Breast epithelium (tissue), 4 donors: ENCODE measurements at regions not wholly inside any gene's neighbourhood (a gene's known extent, or its start where the extent isn't known, plus 50 kb on each side); places are given as distances from the start of the nearest gene placed in this dataset.

ENCODE experiments used
- DNase-seq, 2 donors: peaks; one replicate each; pipeline ENCODE4 v3.0.0-alpha.2; 2019; ENCODE audit warnings: low spot score in 2 of 2
- H3K27ac ChIP-seq, 2 donors: fragments of 200-600 bp; sonication (generic) in 1 of 2; one replicate each; pipeline ENCODE4 v1.5.1; 2016 to 2019; ENCODE audit warnings: mild to moderate bottlenecking in 1 of 2
- H3K27me3 ChIP-seq, 2 donors: fragments of 200-600 bp; sonication (generic) in 1 of 2; one replicate each; pipeline versions ENCODE4 v1.5.1 to v1.6.0; 2017 to 2019; ENCODE audit warnings: control low read depth in 1 of 2, mild to moderate bottlenecking in 1 of 2
- H3K36me3 ChIP-seq: fragments of 200-600 bp; one replicate; pipeline ENCODE4 v1.5.1; 2019
- H3K4me1 ChIP-seq, 2 donors: fragments of 200-600 bp; sonication (generic); one replicate each; pipeline ENCODE4 v1.5.1; 2016 to 2019; ENCODE audit warnings: control low read depth in 1 of 2
- H3K4me3 ChIP-seq, 3 donors: fragments of 200-600 bp; sonication (generic); 1 replicate in 2 of 3; 2 replicates in 1 of 3; pipeline ENCODE4 v1.5.1; 2016 to 2019; ENCODE audit warnings: mild to moderate bottlenecking in 3 of 3, moderate library complexity in 2 of 3
- H3K9me3 ChIP-seq, 2 donors: fragments of 200-600 bp; sonication (generic) in 1 of 2; one replicate each; pipeline ENCODE4 v1.5.1; 2016 to 2019; ENCODE audit warnings: control low read depth in 1 of 2
- POLR2A ChIP-seq: fragments of 450-650 bp; IDR thresholded peaks from one replicate; pipeline ENCODE4 v1.6.1; 2016; ENCODE audit warnings: antibody characterized with exemption, mild to moderate bottlenecking, moderate library complexity
- POLR2AphosphoS5 ChIP-seq, 3 donors: sonication (generic); formaldehyde crosslinking; IDR thresholded peaks; one replicate each; pipeline ENCODE4 v1.6.1; 2017; ENCODE audit warnings: antibody characterized with exemption in 3 of 3
- intact Hi-C: fragments of 100-400 bp; cut with DNase I; formaldehyde crosslinking; loops from one replicate; pipeline ENCODE4 v1.15.1; 2023; ENCODE audit warnings: low total_unique reads
- TF ChIP-seq, protein P1 (sequence below), 3 donors: fragments of 450-650 bp; IDR thresholded peaks; one replicate each; pipeline ENCODE4 v1.5.1; 2016 to 2017; ENCODE audit warnings: antibody characterized with exemption in 3 of 3, mild to moderate bottlenecking in 3 of 3, moderate library complexity in 3 of 3

DNA sequence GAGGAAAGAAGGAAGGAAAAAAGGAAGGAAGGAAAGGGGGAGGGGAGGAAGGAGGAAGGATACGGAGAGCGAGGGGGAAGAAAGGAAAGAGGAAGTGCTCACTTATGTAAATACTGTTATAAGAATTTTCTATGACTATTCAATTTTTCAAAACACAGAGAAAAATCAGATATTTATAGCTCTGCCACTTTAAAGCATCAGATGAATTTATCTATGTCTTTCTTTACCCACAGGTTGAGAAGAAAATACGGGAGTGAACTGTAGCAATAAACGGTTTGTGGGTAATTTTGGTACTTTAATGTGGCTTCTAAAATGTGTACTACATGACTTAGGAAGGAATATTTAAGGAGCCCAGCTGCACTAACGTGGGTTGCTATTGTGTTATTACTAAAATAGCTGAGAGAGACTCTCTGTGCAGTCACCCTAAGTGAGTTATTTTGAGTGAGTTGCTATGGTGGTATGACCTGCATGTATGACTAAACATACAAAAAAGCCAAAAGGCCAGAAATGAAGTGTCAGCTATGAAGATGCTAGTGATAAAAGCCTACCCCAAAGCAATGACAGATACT lies 225.5 kb downstream of the SOD2 start:
- H3K27ac ChIP-seq = no peak overlapping the region
- no peaks in the 10 kb centered on the region for H3K36me3 ChIP-seq
- no peaks in the 10 kb centered on the region for H3K4me1 ChIP-seq
- H3K9me3 ChIP-seq = peaks cover 0 to 6% of the 10 kb centered on the region in 2 donors
- intact Hi-C loops = no loop called here
- no peak overlapping the region for H3K4me3 ChIP-seq
- H3K27me3 ChIP-seq = no peaks in the 10 kb centered on the region
- TF ChIP-seq, protein P1, sequence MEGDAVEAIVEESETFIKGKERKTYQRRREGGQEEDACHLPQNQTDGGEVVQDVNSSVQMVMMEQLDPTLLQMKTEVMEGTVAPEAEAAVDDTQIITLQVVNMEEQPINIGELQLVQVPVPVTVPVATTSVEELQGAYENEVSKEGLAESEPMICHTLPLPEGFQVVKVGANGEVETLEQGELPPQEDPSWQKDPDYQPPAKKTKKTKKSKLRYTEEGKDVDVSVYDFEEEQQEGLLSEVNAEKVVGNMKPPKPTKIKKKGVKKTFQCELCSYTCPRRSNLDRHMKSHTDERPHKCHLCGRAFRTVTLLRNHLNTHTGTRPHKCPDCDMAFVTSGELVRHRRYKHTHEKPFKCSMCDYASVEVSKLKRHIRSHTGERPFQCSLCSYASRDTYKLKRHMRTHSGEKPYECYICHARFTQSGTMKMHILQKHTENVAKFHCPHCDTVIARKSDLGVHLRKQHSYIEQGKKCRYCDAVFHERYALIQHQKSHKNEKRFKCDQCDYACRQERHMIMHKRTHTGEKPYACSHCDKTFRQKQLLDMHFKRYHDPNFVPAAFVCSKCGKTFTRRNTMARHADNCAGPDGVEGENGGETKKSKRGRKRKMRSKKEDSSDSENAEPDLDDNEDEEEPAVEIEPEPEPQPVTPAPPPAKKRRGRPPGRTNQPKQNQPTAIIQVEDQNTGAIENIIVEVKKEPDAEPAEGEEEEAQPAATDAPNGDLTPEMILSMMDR (IDR thresholded peaks at IDR 0.05) = no peak
- TF ChIP-seq POLR2A = no peak
- DNase-seq = no peak

DNA sequence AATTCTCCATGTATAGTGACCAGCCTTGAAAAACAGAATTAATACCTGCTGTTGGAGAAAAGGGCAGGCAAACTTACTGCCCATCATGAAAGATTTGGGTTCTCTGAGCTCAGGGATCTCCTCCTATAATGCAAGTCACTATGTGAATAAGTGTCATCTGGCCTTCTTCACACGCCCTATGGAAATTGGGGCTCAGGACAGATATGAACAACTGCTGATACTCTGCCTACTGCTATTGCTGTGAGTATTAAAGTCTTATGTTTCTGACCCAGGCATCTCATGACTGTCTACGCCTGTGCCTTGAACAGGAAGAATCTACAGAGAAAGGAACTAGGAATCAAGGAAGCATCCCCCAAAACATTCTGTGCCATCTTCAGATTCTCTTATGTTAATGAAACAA lies 226.1 kb downstream of the SOD2 start:
- TF ChIP-seq POLR2A (no peak), POLR2AphosphoS5 (IDR thresholded peaks at IDR 0.05) (no peak)
- TF ChIP-seq, protein P1 (IDR thresholded peaks at IDR 0.05) = no peak
- no peak for DNase-seq
- no peaks in the 10 kb centered on the region for H3K36me3 ChIP-seq
- no peaks in the 10 kb centered on the region for H3K27me3 ChIP-seq
- peaks cover 0 to 6% of the 10 kb centered on the region in 2 donors for H3K9me3 ChIP-seq
- no peak overlapping the region for H3K27ac ChIP-seq
- no peak overlapping the region for H3K4me3 ChIP-seq
- intact Hi-C loops = no loop called here
- no peaks in the 10 kb centered on the region for H3K4me1 ChIP-seq

DNA sequence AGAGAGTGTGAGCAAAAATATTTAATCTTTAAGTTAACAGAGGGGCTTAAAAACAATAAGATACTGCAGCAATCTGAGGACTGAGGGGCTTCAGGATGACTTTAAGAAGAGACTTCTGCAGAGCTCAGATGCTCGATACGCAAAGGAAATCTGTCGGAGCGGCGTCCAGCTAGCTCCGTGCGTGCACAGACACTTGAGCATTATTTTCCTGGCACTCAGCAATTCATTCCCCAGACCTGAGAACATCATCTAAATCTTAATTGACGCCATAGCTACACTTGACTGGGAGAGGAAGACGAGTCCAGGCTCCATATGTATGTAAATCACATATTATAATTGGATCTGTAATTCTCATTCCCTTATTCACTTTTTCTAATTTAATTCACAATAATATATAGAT lies 228.2 kb downstream of the SOD2 start:
- Histone ChIP-seq H3K4me3 (no peak overlapping the region), H3K27me3 (no peaks in the 10 kb centered on the region), H3K4me1 (no peaks in the 10 kb centered on the region), H3K27ac (no peak overlapping the region), H3K9me3 (no peaks in the 10 kb centered on the region), H3K36me3 (no peaks in the 10 kb centered on the region)
- TF ChIP-seq POLR2A = no peak
- TF ChIP-seq, protein P1 (IDR thresholded peaks at IDR 0.05) = no peak
- no peak for TF ChIP-seq POLR2AphosphoS5 (IDR thresholded peaks at IDR 0.05)
- intact Hi-C loops = no loop called here
- DNase-seq = no peak

DNA sequence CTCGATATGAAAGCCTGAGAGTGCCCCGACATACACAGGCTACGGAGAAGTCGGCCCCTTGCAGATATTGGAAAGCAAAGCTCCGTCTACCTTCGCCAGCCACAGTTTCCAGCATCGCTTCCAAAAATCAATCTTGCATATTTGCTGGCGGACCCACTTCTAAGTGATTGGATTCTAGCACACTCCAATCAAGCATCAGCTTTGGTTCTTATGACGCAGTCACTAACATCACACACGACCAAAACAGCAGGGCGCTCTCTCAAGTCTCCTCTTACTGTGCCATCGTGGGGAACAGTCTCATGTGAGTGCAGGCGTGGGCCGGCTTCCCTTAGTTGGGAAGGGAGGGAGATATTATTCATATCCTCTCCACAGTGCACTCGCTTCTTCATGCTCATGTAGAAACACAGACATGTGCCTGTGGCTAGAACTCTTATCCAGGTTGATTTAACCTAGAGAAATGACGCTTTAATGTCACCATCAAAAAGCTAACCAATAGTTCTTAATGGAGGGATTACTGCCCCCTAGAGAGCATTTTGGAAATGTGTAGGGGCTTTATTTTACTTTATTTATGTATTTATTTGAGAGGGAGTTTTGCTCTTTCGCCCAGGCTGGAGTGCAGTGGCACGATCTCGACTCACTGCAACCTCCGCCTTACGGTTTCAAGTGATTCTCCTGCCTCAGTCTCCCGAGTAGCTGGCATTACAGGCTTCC lies 229.8 kb downstream of the SOD2 start:
- DNase-seq = no peak

DNA sequence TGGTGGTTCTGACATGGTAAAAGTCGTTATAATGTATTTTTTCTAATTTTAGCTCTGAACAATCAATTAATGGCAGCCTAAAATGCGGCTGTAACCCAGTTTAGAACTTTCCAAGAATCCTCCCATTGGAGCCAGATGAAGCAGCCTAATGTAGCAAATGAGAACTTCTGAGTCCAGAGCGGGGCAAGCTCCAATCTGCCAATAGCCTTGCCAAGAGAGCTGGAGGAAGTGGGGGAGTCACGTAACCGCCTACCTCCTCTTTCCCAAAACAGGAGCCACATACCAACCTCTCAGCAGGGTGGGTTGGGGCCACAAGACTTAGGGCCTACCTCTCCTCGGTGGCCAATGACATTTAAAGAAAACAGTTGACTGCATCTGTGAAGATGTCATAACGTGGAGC lies 230.6 kb downstream of the SOD2 start:
- intact Hi-C loops = no loop called here
- H3K9me3 ChIP-seq = no peaks in the 10 kb centered on the region
- H3K27me3 ChIP-seq = no peaks in the 10 kb centered on the region

More for the DNA sequence above, 229.8 kb downstream of the SOD2 start:
- intact Hi-C loops = no loop called here
- Histone ChIP-seq H3K9me3 (no peaks in the 10 kb centered on the region), H3K4me1 (no peaks in the 10 kb centered on the region), H3K27ac (no peak overlapping the region), H3K36me3 (no peaks in the 10 kb centered on the region), H3K27me3 (no peaks in the 10 kb centered on the region), H3K4me3 (no peak overlapping the region)
- TF ChIP-seq POLR2AphosphoS5 (IDR thresholded peaks at IDR 0.05) (no peak), POLR2A (no peak)
- TF ChIP-seq, protein P1 (IDR thresholded peaks at IDR 0.05) = peak in 1 of 3 donors; percentile 19

More for the DNA sequence above, 230.6 kb downstream of the SOD2 start:
- no peak overlapping the region for H3K27ac ChIP-seq
- no peaks in the 10 kb centered on the region for H3K36me3 ChIP-seq
- H3K4me3 ChIP-seq = no peak overlapping the region
- TF ChIP-seq POLR2AphosphoS5 (IDR thresholded peaks at IDR 0.05) (no peak), POLR2A (no peak)
- TF ChIP-seq, protein P1 (IDR thresholded peaks at IDR 0.05) = no peak
- H3K4me1 ChIP-seq = no peaks in the 10 kb centered on the region
- DNase-seq = no peak
